ENCODE measurements at regions not wholly inside any gene's neighbourhood (a gene's known extent, or its start where the extent isn't known, plus 50 kb on each side); places are given as distances from the start of the nearest gene placed in this dataset.

DNA sequence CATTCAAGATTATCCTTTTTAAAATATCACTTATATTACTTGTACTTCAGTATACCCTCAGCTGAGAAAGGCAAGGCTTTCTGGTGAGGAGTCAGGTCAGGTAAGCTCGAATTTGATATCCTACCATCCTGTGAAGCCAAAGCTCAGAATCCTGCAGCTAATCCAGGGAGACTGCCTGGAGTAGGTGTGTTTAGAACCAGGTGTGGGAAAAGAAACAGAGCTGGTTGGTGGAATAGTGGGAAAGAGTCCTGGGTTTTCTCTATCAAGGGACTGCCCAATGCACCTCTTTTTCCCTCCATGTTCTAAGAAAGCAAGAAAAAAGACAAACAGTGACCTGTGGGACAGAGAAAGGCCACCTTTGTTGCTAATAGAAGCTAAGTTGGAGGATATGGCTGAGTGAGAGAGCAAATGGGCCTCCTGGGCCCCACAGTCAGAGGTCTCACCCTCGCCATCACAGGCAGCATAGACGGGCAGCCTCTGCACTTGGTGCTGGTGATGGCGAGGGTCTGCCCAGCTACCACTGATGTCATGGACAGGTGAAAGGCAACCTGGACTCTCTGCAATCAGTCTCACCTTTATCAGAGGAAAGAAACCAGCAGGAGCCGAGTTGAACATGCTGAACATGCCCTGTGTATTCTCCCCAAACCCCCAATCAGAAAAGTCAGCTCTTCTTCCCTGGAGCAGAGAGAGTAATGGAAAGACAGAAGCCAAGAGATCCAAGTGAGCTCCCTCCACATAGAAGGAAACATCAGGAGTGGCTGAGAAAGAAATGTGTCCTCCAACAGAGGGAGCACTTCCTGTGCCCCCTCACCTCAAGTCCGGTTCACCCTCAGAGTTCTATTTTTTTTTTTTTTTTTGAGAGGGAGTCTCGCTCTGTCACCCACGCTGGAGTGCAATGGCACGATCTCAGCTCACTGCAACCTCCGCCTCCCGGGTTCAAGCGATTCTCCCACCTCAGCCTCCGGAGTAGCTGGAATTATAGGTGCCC lies 491.3 kb downstream of the BUD13 start (continued):
- TF ChIP-seq, protein P1, sequence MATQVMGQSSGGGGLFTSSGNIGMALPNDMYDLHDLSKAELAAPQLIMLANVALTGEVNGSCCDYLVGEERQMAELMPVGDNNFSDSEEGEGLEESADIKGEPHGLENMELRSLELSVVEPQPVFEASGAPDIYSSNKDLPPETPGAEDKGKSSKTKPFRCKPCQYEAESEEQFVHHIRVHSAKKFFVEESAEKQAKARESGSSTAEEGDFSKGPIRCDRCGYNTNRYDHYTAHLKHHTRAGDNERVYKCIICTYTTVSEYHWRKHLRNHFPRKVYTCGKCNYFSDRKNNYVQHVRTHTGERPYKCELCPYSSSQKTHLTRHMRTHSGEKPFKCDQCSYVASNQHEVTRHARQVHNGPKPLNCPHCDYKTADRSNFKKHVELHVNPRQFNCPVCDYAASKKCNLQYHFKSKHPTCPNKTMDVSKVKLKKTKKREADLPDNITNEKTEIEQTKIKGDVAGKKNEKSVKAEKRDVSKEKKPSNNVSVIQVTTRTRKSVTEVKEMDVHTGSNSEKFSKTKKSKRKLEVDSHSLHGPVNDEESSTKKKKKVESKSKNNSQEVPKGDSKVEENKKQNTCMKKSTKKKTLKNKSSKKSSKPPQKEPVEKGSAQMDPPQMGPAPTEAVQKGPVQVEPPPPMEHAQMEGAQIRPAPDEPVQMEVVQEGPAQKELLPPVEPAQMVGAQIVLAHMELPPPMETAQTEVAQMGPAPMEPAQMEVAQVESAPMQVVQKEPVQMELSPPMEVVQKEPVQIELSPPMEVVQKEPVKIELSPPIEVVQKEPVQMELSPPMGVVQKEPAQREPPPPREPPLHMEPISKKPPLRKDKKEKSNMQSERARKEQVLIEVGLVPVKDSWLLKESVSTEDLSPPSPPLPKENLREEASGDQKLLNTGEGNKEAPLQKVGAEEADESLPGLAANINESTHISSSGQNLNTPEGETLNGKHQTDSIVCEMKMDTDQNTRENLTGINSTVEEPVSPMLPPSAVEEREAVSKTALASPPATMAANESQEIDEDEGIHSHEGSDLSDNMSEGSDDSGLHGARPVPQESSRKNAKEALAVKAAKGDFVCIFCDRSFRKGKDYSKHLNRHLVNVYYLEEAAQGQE (IDR thresholded peaks at IDR 0.05): no peak
- no peak for TF ChIP-seq HNF4G (IDR thresholded peaks at IDR 0.05)
- no peak for TF ChIP-seq TAF1 (conservative IDR thresholded peaks at IDR 0.05)
- TF ChIP-seq NR2F2 (IDR thresholded peaks at IDR 0.05): no peak
- no peak for TF ChIP-seq JUND (IDR thresholded peaks at IDR 0.05)
- TF ChIP-seq HNF4A (conservative IDR thresholded peaks at IDR 0.05): no peak

DNA sequence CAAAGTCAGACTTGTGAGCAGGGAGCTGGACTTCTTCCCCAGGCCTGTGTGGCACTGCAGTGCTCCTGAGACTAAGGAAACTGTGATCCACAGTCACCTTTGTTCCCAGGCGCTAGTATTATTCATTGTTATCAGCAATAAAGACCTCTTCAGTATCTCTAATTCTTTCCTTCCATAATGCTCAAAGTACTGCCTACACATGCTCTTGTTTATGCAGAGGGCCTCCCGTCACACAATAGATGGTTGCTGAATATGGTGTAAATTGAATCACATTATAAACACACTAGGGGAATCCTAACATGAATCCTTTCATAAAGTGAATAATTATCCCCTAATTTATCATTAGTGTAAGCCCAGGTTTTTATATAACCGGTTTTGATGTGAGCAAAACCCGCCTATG lies 493.3 kb downstream of the BUD13 start:
- no peak for DNase-seq (ENCODE audit: low spot score)
- TF ChIP-seq, protein P2, sequence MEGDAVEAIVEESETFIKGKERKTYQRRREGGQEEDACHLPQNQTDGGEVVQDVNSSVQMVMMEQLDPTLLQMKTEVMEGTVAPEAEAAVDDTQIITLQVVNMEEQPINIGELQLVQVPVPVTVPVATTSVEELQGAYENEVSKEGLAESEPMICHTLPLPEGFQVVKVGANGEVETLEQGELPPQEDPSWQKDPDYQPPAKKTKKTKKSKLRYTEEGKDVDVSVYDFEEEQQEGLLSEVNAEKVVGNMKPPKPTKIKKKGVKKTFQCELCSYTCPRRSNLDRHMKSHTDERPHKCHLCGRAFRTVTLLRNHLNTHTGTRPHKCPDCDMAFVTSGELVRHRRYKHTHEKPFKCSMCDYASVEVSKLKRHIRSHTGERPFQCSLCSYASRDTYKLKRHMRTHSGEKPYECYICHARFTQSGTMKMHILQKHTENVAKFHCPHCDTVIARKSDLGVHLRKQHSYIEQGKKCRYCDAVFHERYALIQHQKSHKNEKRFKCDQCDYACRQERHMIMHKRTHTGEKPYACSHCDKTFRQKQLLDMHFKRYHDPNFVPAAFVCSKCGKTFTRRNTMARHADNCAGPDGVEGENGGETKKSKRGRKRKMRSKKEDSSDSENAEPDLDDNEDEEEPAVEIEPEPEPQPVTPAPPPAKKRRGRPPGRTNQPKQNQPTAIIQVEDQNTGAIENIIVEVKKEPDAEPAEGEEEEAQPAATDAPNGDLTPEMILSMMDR (IDR thresholded peaks at IDR 0.05; ENCODE audit: low read depth, low read length, missing input control): no peak
- no peak for TF ChIP-seq FOXA1 (IDR thresholded peaks at IDR 0.05)
- Histone ChIP-seq H3K27me3 (ENCODE audit: control insufficient read depth in 4 of 4, insufficient read depth in 4 of 4, low read length in 3 of 4) (no peaks in the 10 kb centered on the region), H3K4me1 (ENCODE audit: control insufficient read depth in 4 of 4, insufficient read depth in 4 of 4, low read length in 3 of 4) (peaks cover 0 to 4% (median 1%) of the 10 kb centered on the region in 4 donors), H3K9me3 (ENCODE audit: control insufficient read depth in 4 of 4, low read length in 3 of 4) (no peaks in the 10 kb centered on the region), H3K27ac (ENCODE audit: low read depth in 1 of 2, low read length in 2 of 2) (no peak overlapping the region), H3K4me3 (ENCODE audit: low read depth in 1 of 3, low read length in 3 of 3) (no peak overlapping the region), H3K9ac (ENCODE audit: low read depth in 1 of 2, low read length in 2 of 2) (no peak overlapping the region), H3K36me3 (ENCODE audit: control insufficient read depth in 4 of 4, insufficient read depth in 3 of 4, low read depth in 1 of 4, low read length in 3 of 4) (no peaks in the 10 kb centered on the region)
- WGBS: 83% methylated on average over 4 of the region's 4 CpGs

DNA sequence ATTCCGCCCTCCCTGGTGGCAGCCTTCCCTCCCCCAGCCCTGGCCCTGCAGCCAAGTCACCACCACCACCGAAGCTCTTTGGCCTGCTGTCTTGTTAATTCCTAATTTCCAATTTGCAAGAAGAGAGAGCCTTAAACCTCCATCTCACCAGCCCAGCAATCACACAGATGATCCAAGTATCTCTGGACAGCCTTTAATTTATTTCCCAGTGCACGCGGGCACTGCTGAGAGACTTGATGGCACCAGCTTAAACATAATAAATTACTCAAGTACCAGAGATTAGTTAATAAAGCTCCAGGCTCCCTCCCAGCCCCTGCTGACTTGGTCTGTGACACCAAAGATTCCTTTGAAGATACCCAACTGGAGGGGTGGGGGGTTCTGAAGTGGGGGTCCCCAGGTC lies 494.7 kb downstream of the BUD13 start:
- no peaks in the 10 kb centered on the region for H3K36me3 ChIP-seq (ENCODE audit: control insufficient read depth in 4 of 4, insufficient read depth in 3 of 4, low read depth in 1 of 4, low read length in 3 of 4)
- H3K4me1 ChIP-seq (ENCODE audit: control insufficient read depth in 4 of 4, insufficient read depth in 4 of 4, low read length in 3 of 4): peaks cover 0 to 4% (median 1%) of the 10 kb centered on the region in 4 donors
- H3K27me3 ChIP-seq (ENCODE audit: control insufficient read depth in 4 of 4, insufficient read depth in 4 of 4, low read length in 3 of 4): no peaks in the 10 kb centered on the region
- H3K4me3 ChIP-seq (ENCODE audit: low read depth in 1 of 3, low read length in 3 of 3): no peak overlapping the region
- no peak overlapping the region for H3K27ac ChIP-seq (ENCODE audit: low read depth in 1 of 2, low read length in 2 of 2)
- 88% methylated on average over 4 of the region's 4 CpGs for WGBS
- no peak for DNase-seq (ENCODE audit: low spot score)
- H3K9me3 ChIP-seq (ENCODE audit: control insufficient read depth in 4 of 4, low read length in 3 of 4): no peaks in the 10 kb centered on the region
- H3K9ac ChIP-seq (ENCODE audit: low read depth in 1 of 2, low read length in 2 of 2): no peak overlapping the region
- TF ChIP-seq SP1 (IDR thresholded peaks at IDR 0.05) (no peak), RAD21 (IDR thresholded peaks at IDR 0.05) (no peak), YY1 (IDR thresholded peaks at IDR 0.05) (no peak), NR2F2 (IDR thresholded peaks at IDR 0.05) (no peak), RXRA (IDR thresholded peaks at IDR 0.05) (no peak), EGR1 (IDR thresholded peaks at IDR 0.05; ENCODE audit: low read depth in 2 of 2) (no peak), FOXA2 (IDR thresholded peaks at IDR 0.05) (no peak), TAF1 (conservative IDR thresholded peaks at IDR 0.05) (no peak), JUND (IDR thresholded peaks at IDR 0.05) (no peak), GABPA (IDR thresholded peaks at IDR 0.05 in 1 of 2, conservative IDR thresholded peaks at IDR 0.05 in 1 of 2) (no peak), HNF4G (IDR thresholded peaks at IDR 0.05) (no peak)
- TF ChIP-seq, protein P3, sequence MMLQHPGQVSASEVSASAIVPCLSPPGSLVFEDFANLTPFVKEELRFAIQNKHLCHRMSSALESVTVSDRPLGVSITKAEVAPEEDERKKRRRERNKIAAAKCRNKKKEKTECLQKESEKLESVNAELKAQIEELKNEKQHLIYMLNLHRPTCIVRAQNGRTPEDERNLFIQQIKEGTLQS (IDR thresholded peaks at IDR 0.05): no peak
- TF ChIP-seq, protein P1 (IDR thresholded peaks at IDR 0.05): no peak
- TF ChIP-seq, protein P4, sequence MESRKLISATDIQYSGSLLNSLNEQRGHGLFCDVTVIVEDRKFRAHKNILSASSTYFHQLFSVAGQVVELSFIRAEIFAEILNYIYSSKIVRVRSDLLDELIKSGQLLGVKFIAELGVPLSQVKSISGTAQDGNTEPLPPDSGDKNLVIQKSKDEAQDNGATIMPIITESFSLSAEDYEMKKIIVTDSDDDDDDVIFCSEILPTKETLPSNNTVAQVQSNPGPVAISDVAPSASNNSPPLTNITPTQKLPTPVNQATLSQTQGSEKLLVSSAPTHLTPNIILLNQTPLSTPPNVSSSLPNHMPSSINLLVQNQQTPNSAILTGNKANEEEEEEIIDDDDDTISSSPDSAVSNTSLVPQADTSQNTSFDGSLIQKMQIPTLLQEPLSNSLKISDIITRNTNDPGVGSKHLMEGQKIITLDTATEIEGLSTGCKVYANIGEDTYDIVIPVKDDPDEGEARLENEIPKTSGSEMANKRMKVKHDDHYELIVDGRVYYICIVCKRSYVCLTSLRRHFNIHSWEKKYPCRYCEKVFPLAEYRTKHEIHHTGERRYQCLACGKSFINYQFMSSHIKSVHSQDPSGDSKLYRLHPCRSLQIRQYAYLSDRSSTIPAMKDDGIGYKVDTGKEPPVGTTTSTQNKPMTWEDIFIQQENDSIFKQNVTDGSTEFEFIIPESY (IDR thresholded peaks at IDR 0.05): no peak
